ENCODE measurements at regions not wholly inside any gene's neighbourhood (a gene's known extent, or its start where the extent isn't known, plus 50 kb on each side); places are given as distances from the start of the nearest gene placed in this dataset.

DNA sequence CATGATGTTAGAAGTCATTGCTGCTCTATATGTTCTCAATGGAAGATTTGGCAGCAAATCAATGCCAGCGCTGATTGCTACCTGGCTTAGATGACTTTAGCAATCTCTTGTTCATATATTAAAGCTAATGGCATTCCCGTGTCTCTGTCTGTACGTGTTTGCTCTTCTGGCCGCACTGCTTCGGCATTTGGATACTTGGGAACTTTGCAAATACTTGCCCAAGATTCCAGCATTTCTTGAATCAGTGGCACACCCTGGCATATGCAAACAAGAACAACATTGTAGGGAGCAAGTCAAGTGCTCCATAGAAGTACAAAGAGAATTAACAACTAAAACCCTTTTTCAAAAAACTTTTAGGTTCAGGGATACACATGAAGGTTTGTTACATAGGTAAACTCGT lies 128.9 kb upstream of the TMEM164 start:
- intact Hi-C loops (cut with micrococcal nuclease) = no loop called here
- TF ChIP-seq CTCF (IDR thresholded peaks at IDR 0.05) = no peak
- DNase-seq (no peak), ATAC-seq (no peak)
- Histone ChIP-seq H3K27me3 (ENCODE audit: control insufficient read depth, insufficient read depth, low read length) (no peaks in the 10 kb centered on the region), H3K4me3 (ENCODE audit: low read length) (no peak overlapping the region), H3K36me3 (ENCODE audit: control insufficient read depth, insufficient read depth, low read length) (no peaks in the 10 kb centered on the region), H3K4me1 (ENCODE audit: control insufficient read depth, insufficient read depth, low read length) (no peaks in the 10 kb centered on the region), H3K27ac (ENCODE audit: low read length) (no peak overlapping the region), H3K9me3 (ENCODE audit: control insufficient read depth, insufficient read depth, low read length) (no peaks in the 10 kb centered on the region)
- no peak overlapping the region for H3K4me3 Mint-ChIP-seq
- no peaks in the 10 kb centered on the region for H3K9me3 Mint-ChIP-seq
- H3K36me3 Mint-ChIP-seq = no peaks in the 10 kb centered on the region
- H3K4me1 Mint-ChIP-seq = no peaks in the 10 kb centered on the region
- 97% methylated on average over 5 of the region's 6 CpGs for WGBS (ENCODE audit: insufficient coverage)
- peaks cover 1 to 15% of the 10 kb centered on the region in 2 donors for H3K27me3 Mint-ChIP-seq (ENCODE audit: low read depth in 2 of 2)
- no peak overlapping the region for H3K27ac Mint-ChIP-seq

- intact Hi-C loops (cut with micrococcal nuclease) = no loop called here
- no peaks in the 10 kb centered on the region for H3K36me3 ChIP-seq (ENCODE audit: control insufficient read depth, insufficient read depth, low read length)
- no peak overlapping the region for H3K27ac ChIP-seq (ENCODE audit: low read length)
- H3K27me3 Mint-ChIP-seq (ENCODE audit: low read depth in 2 of 2) = peaks cover 2 to 20% of the 10 kb centered on the region in 2 donors
- no peaks in the 10 kb centered on the region for H3K9me3 ChIP-seq (ENCODE audit: control insufficient read depth, insufficient read depth, low read length)
- no CpG with 5 or more reads among the region's 2 CpGs for WGBS (ENCODE audit: insufficient coverage)
- no peak overlapping the region for H3K4me3 ChIP-seq (ENCODE audit: low read length)
- no peak overlapping the region for H3K27ac Mint-ChIP-seq
- H3K9me3 Mint-ChIP-seq = no peaks in the 10 kb centered on the region
- TF ChIP-seq CTCF (IDR thresholded peaks at IDR 0.05) = no peak
- DNase-seq (no peak), ATAC-seq (no peak)
- H3K27me3 ChIP-seq (ENCODE audit: control insufficient read depth, insufficient read depth, low read length) = no peaks in the 10 kb centered on the region
- no peaks in the 10 kb centered on the region for H3K4me1 Mint-ChIP-seq
- no peak overlapping the region for H3K4me3 Mint-ChIP-seq
- no peaks in the 10 kb centered on the region for H3K36me3 Mint-ChIP-seq
- H3K4me1 ChIP-seq (ENCODE audit: control insufficient read depth, insufficient read depth, low read length) = no peaks in the 10 kb centered on the region
These were observed 128.4 kb upstream of the TMEM164 start for GRCh38 chrX:109874548-109874947.

DNA sequence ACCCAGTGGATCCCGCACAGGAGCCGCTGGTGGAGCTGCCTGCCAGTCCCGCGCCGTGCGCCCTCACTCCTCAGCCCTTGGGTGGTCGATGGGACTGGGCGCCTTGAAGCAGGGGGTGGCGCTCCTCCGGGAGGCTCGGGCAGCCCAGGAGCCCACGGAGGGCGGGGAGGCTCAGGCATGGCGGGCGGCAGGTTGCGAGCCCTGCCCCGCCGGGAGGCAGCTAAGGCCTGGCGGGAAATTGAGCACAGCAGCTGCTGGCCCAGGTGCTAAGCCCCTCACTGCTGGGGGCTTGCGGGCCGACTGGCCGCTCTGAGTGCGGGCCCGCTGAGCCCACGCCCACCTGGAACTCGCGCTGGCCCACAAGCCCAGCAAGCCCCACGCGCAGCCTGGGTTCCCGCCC lies 127.1 kb upstream of the TMEM164 start:
- no peak overlapping the region for H3K27ac ChIP-seq (ENCODE audit: low read length)
- H3K27me3 ChIP-seq (ENCODE audit: control insufficient read depth, insufficient read depth, low read length) = no peaks in the 10 kb centered on the region
- no peaks in the 10 kb centered on the region for H3K4me1 ChIP-seq (ENCODE audit: control insufficient read depth, insufficient read depth, low read length)
- DNase-seq (no peak), ATAC-seq (no peak)
- 95% methylated on average over 24 of the region's 30 CpGs for WGBS (ENCODE audit: insufficient coverage)
- no peak for TF ChIP-seq CTCF (IDR thresholded peaks at IDR 0.05)
- Mint-ChIP-seq H3K4me3 (no peak overlapping the region), H3K9me3 (no peaks in the 10 kb centered on the region), H3K4me1 (no peaks in the 10 kb centered on the region), H3K27me3 (ENCODE audit: low read depth in 2 of 2) (peaks cover 9 to 20% of the 10 kb centered on the region in 2 donors), H3K36me3 (no peaks in the 10 kb centered on the region), H3K27ac (no peak overlapping the region)
- no peak overlapping the region for H3K4me3 ChIP-seq (ENCODE audit: low read length)
- intact Hi-C loops (cut with micrococcal nuclease) = no loop called here
- no peaks in the 10 kb centered on the region for H3K36me3 ChIP-seq (ENCODE audit: control insufficient read depth, insufficient read depth, low read length)
- H3K9me3 ChIP-seq (ENCODE audit: control insufficient read depth, insufficient read depth, low read length) = no peaks in the 10 kb centered on the region

- intact Hi-C loops (cut with micrococcal nuclease) = no loop called here
- no peaks in the 10 kb centered on the region for H3K27me3 ChIP-seq (ENCODE audit: control insufficient read depth, insufficient read depth, low read length)
- Mint-ChIP-seq H3K9me3 (no peaks in the 10 kb centered on the region), H3K27me3 (ENCODE audit: low read depth in 2 of 2) (peaks cover 9 to 20% of the 10 kb centered on the region in 2 donors), H3K4me3 (no peak overlapping the region), H3K4me1 (no peaks in the 10 kb centered on the region), H3K27ac (no peak overlapping the region), H3K36me3 (no peaks in the 10 kb centered on the region)
- TF ChIP-seq CTCF (IDR thresholded peaks at IDR 0.05) = no peak
- WGBS (ENCODE audit: insufficient coverage) = 64% methylated on average over 1 of the region's 2 CpGs
- no peak for ATAC-seq
- no peaks in the 10 kb centered on the region for H3K9me3 ChIP-seq (ENCODE audit: control insufficient read depth, insufficient read depth, low read length)
- no peaks in the 10 kb centered on the region for H3K4me1 ChIP-seq (ENCODE audit: control insufficient read depth, insufficient read depth, low read length)
- no peak for DNase-seq
- H3K36me3 ChIP-seq (ENCODE audit: control insufficient read depth, insufficient read depth, low read length) = no peaks in the 10 kb centered on the region
- no peak overlapping the region for H3K27ac ChIP-seq (ENCODE audit: low read length)
- no peak overlapping the region for H3K4me3 ChIP-seq (ENCODE audit: low read length)
These were observed 124.7 kb upstream of the TMEM164 start for GRCh38 chrX:109878236-109878635.
